ENCODE measurements at regions not wholly inside any gene's neighbourhood (a gene's known extent, or its start where the extent isn't known, plus 50 kb on each side); places are given as distances from the start of the nearest gene placed in this dataset.

DNA sequence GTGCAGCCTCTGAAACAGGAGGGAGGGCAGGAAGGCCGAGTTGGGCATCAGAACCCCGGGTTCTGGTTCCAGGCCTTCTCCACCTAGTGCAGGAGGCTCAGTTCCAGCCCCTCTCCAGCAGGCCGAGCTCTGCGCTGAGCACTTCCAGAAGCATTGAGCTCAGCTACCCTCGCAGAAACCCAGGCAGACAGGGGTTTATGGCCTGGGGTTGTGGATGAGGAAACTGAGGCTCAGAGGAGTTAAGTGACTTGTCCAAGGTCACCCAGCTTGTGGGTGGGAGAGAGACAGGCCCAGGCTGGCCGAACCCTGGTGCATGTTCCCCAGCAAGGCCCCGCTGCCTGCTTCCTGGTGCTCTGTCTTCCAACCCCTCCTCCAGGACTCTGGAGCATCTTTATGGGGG lies 348.9 kb downstream of the PTPRU start:
- H3K27ac ChIP-seq, result no peak overlapping the region
- ChIA-PET POLR2A (ENCODE audit: low non-redundant PET) (no interaction called here), CTCF (no interaction called here)
- DNase-seq (ENCODE audit: low spot score), result no peak
- TF ChIP-seq CTCF (conservative IDR thresholded peaks at IDR 0.05; ENCODE audit: low read depth), result no peak

DNA sequence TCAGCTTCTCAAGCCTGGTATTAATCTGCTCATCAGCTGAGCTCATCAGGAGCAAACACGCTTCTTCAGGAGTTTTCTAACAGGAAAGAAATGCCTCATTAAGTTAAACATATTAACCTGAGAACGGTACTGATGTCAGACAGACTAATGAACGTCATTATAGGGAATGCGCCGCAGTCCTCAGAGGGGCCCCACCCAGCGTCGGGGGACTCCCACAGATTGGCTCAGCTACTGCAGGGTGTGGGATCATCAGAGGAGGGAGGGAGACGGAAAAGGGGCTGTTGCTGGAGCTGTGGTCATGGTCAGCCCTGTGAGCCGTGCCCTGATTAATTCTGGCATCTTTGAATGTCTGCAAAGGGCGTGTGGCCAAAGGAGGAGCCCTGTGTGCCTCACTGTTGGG lies 348.5 kb downstream of the PTPRU start:
- CTCF ChIA-PET, result interaction anchor here (0.7 kb wide), 1 partner anchor 554 kb away, joined by 4 read pairs; no protein-coding TSS in a partner anchor
- DNase-seq (ENCODE audit: low spot score), result no peak
- POLR2A ChIA-PET (ENCODE audit: low non-redundant PET), result no interaction called here
- H3K27ac ChIP-seq, result no peak overlapping the region
- TF ChIP-seq CTCF (conservative IDR thresholded peaks at IDR 0.05; ENCODE audit: low read depth), result no peak

GRCh38 chr1:29584362-29584761 lies 348.0 kb downstream of the PTPRU start:
- TF ChIP-seq CTCF (conservative IDR thresholded peaks at IDR 0.05; ENCODE audit: low read depth), result no peak
- ChIA-PET CTCF (interaction anchor here (0.7 kb wide), 1 partner anchor 554 kb away, joined by 4 read pairs; no protein-coding TSS in a partner anchor), POLR2A (ENCODE audit: low non-redundant PET) (no interaction called here)
- peak overlapping the region; percentile 59 for H3K27ac ChIP-seq
- no peak for DNase-seq (ENCODE audit: low spot score)

GRCh38 chr1:29583727-29584126 lies 347.4 kb downstream of the PTPRU start:
- H3K27ac ChIP-seq, result peak overlapping the region; percentile 59
- TF ChIP-seq CTCF (conservative IDR thresholded peaks at IDR 0.05; ENCODE audit: low read depth), result no peak
- POLR2A ChIA-PET (ENCODE audit: low non-redundant PET), result no interaction called here
- peak; percentile 84 for DNase-seq (ENCODE audit: low spot score)
- CTCF ChIA-PET, result interaction anchor here (0.7 kb wide), 1 partner anchor 14 kb away, joined by 6 read pairs; no protein-coding TSS in a partner anchor

GRCh38 chr1:29581256-29581655 lies 344.9 kb downstream of the PTPRU start:
- CTCF ChIA-PET, result no interaction called here
- POLR2A ChIA-PET (ENCODE audit: low non-redundant PET), result no interaction called here
- DNase-seq (ENCODE audit: low spot score), result no peak

DNA sequence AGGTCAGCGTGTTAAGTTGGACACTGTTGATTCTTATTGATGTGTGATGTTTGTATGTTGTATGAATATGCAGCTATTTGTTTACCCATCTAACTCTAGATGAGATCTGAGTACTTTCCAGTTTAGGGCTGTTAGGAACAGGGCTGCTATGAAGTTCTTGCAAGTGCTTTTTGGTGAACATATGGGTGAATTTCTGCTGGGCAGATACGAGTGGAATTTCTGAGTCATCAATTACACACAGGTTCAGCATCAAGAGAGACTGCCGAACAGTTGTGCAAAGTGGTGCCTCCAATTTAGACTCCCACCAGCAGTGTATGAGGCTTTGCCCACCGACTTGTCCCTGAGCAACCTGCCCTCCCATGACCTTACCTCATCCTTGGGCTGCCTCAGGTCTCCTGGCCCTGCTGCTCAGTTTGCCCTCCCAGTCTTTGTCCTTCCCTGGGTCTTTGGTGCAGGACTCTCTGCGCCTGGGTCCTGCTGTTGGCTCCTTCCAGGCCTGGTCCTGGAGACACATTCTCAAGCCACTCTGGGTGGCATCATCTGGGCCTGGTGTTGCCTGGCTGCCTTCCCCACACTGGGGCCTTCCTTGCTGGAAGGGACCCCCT lies 343.6 kb downstream of the PTPRU start:
- peak; percentile 51 for DNase-seq (ENCODE audit: low spot score)
- ChIA-PET CTCF (no interaction called here), POLR2A (ENCODE audit: low non-redundant PET) (no interaction called here)
- no peak for TF ChIP-seq CTCF (conservative IDR thresholded peaks at IDR 0.05; ENCODE audit: low read depth)
- no peak overlapping the region for H3K27ac ChIP-seq

More at GRCh38 chr1:29581256-29581655, 344.9 kb downstream of the PTPRU start:
- no peak for TF ChIP-seq CTCF (conservative IDR thresholded peaks at IDR 0.05; ENCODE audit: low read depth)
- H3K27ac ChIP-seq, result no peak overlapping the region

All from RWPE1 (cell line).